Body of pancreas (tissue), 4 donors: ENCODE measurements at regions not wholly inside any gene's neighbourhood (a gene's known extent, or its start where the extent isn't known, plus 50 kb on each side); places are given as distances from the start of the nearest gene placed in this dataset.

ENCODE experiments used
- CTCF ChIP-seq, 7 experiments: fragments of 450-650 bp in 4 of 7; fragments of 200-600 bp in 3 of 7; sonication (generic) in 3 of 7; IDR thresholded peaks; one replicate each; pipeline ENCODE4 v1.5.1; 2016 to 2019; ENCODE audit warnings: antibody characterized with exemption in 7 of 7
- POLR2A ChIP-seq, 3 donors: fragments of 450-650 bp; IDR thresholded peaks; one replicate each; pipeline ENCODE4 v1.6.1; 2016; ENCODE audit warnings: antibody characterized with exemption in 3 of 3, mild to moderate bottlenecking in 2 of 3

- TF ChIP-seq CTCF (IDR thresholded peaks at IDR 0.05) (no peak), POLR2A (IDR thresholded peaks at IDR 0.05) (no peak)
Measured at GRCh38 chr5:106940301-106940846, 730.4 kb downstream of the EFNA5 start.
